Endodermal cell (in vitro differentiated cells): ENCODE measurements at regions not wholly inside any gene's neighbourhood (a gene's known extent, or its start where the extent isn't known, plus 50 kb on each side); places are given as distances from the start of the nearest gene placed in this dataset.

Experiments
- DNase-seq: peaks from one replicate; pipeline ENCODE4 v3.0.0-alpha.2; 2017
- H3K27ac ChIP-seq: 2 replicates; pipeline ENCODE4 v1.5.1; 2013; ENCODE audit warnings: mild to moderate bottlenecking, low read depth, low read length, moderate library complexity
- H3K27me3 ChIP-seq: 2 replicates; pipeline ENCODE4 v1.6.1; 2013; ENCODE audit warnings: mild to moderate bottlenecking, low read length, moderate library complexity; ENCODE audit not compliant: insufficient read depth, control insufficient read depth, poor library complexity, severe bottlenecking
- H3K36me3 ChIP-seq: 2 replicates; pipeline ENCODE4 v1.7.0; 2013; ENCODE audit warnings: mild to moderate bottlenecking, low read length, moderate library complexity; ENCODE audit not compliant: control insufficient read depth, insufficient read depth
- H3K4me1 ChIP-seq: one replicate; pipeline ENCODE4 v1.7.0; 2013; ENCODE audit warnings: low read length; ENCODE audit not compliant: control insufficient read depth, insufficient read depth
- H3K4me3 ChIP-seq: 2 replicates; pipeline ENCODE4 v1.5.1; 2013; ENCODE audit warnings: mild to moderate bottlenecking, low read length, moderate library complexity
- H3K9ac ChIP-seq: 2 replicates; pipeline ENCODE4 v1.6.1; 2013; ENCODE audit warnings: mild to moderate bottlenecking, low read length, moderate library complexity; ENCODE audit not compliant: poor library complexity, severe bottlenecking; ENCODE audit errors: extremely low read depth
- H3K9me3 ChIP-seq: 2 replicates; pipeline ENCODE4 v1.6.1; 2013; ENCODE audit warnings: mild to moderate bottlenecking, low read length, moderate library complexity; ENCODE audit not compliant: control insufficient read depth
- H3K27ac Mint-ChIP-seq: 2 replicates; pipeline ENCODE4 v1.8.0; 2020; ENCODE audit warnings: mixed read lengths
- H3K27me3 Mint-ChIP-seq: 2 replicates; pipeline ENCODE4 v1.8.0; 2021; ENCODE audit warnings: mild to moderate bottlenecking, mixed read lengths; ENCODE audit not compliant: insufficient read depth
- H3K36me3 Mint-ChIP-seq: 2 replicates; pipeline ENCODE4 v1.8.0; 2020; ENCODE audit warnings: low read depth, mixed read lengths
- H3K4me1 Mint-ChIP-seq: 2 replicates; pipeline ENCODE4 v1.8.0; 2020; ENCODE audit warnings: mixed read lengths
- H3K4me3 Mint-ChIP-seq: 2 replicates; pipeline ENCODE4 v1.8.0; 2020; ENCODE audit warnings: mild to moderate bottlenecking, moderate library complexity, mixed read lengths
- H3K9me3 Mint-ChIP-seq: 2 replicates; pipeline ENCODE4 v1.8.0; 2020; ENCODE audit warnings: mild to moderate bottlenecking, mixed read lengths
- CTCF ChIP-seq: fragments of 200-600 bp; sonication (generic); conservative IDR thresholded peaks from 2 replicates; pipeline ENCODE4 v1.5.0; 2021; ENCODE audit warnings: antibody characterized with exemption, mild to moderate bottlenecking
- WGBS, 2 experiments: methylation state at CpG; one replicate each; pipeline versions ENCODE4 v1.1.5 to v1.1.7; 2013; ENCODE audit warnings: missing lambda C conversion rate in 2 of 2, mixed read lengths in 1 of 2; ENCODE audit not compliant: insufficient coverage in 1 of 2, insufficient read length in 1 of 2; 5-methylcytosine and 5-hydroxymethylcytosine counted together

- no peak for TF ChIP-seq CTCF
- no peaks in the 10 kb centered on the region for H3K27me3 Mint-ChIP-seq
- H3K27ac Mint-ChIP-seq: no peak overlapping the region
- H3K36me3 ChIP-seq: no peaks in the 10 kb centered on the region
- peaks cover 10% of the 10 kb centered on the region for H3K36me3 Mint-ChIP-seq
- H3K9ac ChIP-seq: no peak overlapping the region
- peaks cover 5% of the 10 kb centered on the region for H3K4me1 ChIP-seq
- H3K4me3 Mint-ChIP-seq: no peak overlapping the region
- peaks cover 14% of the 10 kb centered on the region for H3K9me3 Mint-ChIP-seq
- DNase-seq: no peak
- H3K4me1 Mint-ChIP-seq: peaks cover 5% of the 10 kb centered on the region
- no peaks in the 10 kb centered on the region for H3K27me3 ChIP-seq
- 86 to 92% methylated on average over 1 to 2 of the region's 2 CpGs for WGBS, 2 experiments
- H3K27ac ChIP-seq: no peak overlapping the region
- peaks cover 10% of the 10 kb centered on the region for H3K9me3 ChIP-seq
- H3K4me3 ChIP-seq: no peak overlapping the region
These were observed 146.7 kb downstream of the DYRK2 start for GRCh38 chr12:67795236-67795635.

- Mint-ChIP-seq H3K27ac (no peak overlapping the region), H3K36me3 (no peaks in the 10 kb centered on the region), H3K4me1 (peaks cover 5% of the 10 kb centered on the region), H3K9me3 (peaks cover 3% of the 10 kb centered on the region), H3K4me3 (no peak overlapping the region), H3K27me3 (no peaks in the 10 kb centered on the region)
- no peak overlapping the region for H3K9ac ChIP-seq
- H3K4me1 ChIP-seq: peaks cover 5% of the 10 kb centered on the region
- H3K27me3 ChIP-seq: no peaks in the 10 kb centered on the region
- no peak for TF ChIP-seq CTCF
- no peak overlapping the region for H3K27ac ChIP-seq
- H3K9me3 ChIP-seq: no peaks in the 10 kb centered on the region
- H3K4me3 ChIP-seq: no peak overlapping the region
- no peak for DNase-seq
- no peaks in the 10 kb centered on the region for H3K36me3 ChIP-seq
- WGBS, 2 experiments: 94 to 100% methylated on average over 8 of the region's 8 CpGs
These were observed 148.7 kb downstream of the DYRK2 start for GRCh38 chr12:67797185-67797741.

- no peaks in the 10 kb centered on the region for H3K36me3 ChIP-seq
- H3K27me3 ChIP-seq: no peaks in the 10 kb centered on the region
- no peaks in the 10 kb centered on the region for H3K27me3 Mint-ChIP-seq
- no peak overlapping the region for H3K4me3 ChIP-seq
- H3K27ac Mint-ChIP-seq: no peak overlapping the region
- TF ChIP-seq CTCF: no peak
- H3K4me1 ChIP-seq: peaks cover 5% of the 10 kb centered on the region
- no peak for DNase-seq
- H3K9ac ChIP-seq: no peak overlapping the region
- H3K4me3 Mint-ChIP-seq: no peak overlapping the region
- H3K9me3 Mint-ChIP-seq: no peaks in the 10 kb centered on the region
- no peaks in the 10 kb centered on the region for H3K36me3 Mint-ChIP-seq
- peaks cover 6% of the 10 kb centered on the region for H3K4me1 Mint-ChIP-seq
- no peak overlapping the region for H3K27ac ChIP-seq
- no peaks in the 10 kb centered on the region for H3K9me3 ChIP-seq
These were observed 149.2 kb downstream of the DYRK2 start for GRCh38 chr12:67797753-67798152.
